Glutamatergic neuron (in vitro differentiated cells): ENCODE measurements at regions not wholly inside any gene's neighbourhood (a gene's known extent, or its start where the extent isn't known, plus 50 kb on each side); places are given as distances from the start of the nearest gene placed in this dataset.

Source experiments
- DNase-seq: peaks from one replicate; pipeline ENCODE4 v3.0.0; 2022
- H3K27ac Mint-ChIP-seq: one replicate; pipeline ENCODE4 v1.8.0; 2020; ENCODE audit warnings: mild to moderate bottlenecking, mixed read lengths, inconsistent platforms; ENCODE audit not compliant: unreplicated experiment
- H3K27me3 Mint-ChIP-seq: one replicate; pipeline ENCODE4 v1.8.0; 2020; ENCODE audit warnings: mild to moderate bottlenecking, moderate library complexity, mixed read lengths, inconsistent platforms; ENCODE audit not compliant: unreplicated experiment
- H3K36me3 Mint-ChIP-seq: one replicate; pipeline ENCODE4 v1.8.0; 2020; ENCODE audit warnings: mild to moderate bottlenecking, mixed read lengths, inconsistent platforms; ENCODE audit not compliant: unreplicated experiment
- H3K4me1 Mint-ChIP-seq: one replicate; pipeline ENCODE4 v1.8.0; 2020; ENCODE audit warnings: mild to moderate bottlenecking, low read depth, mixed read lengths, inconsistent platforms; ENCODE audit not compliant: unreplicated experiment
- H3K4me3 Mint-ChIP-seq: one replicate; pipeline ENCODE4 v1.8.0; 2020; ENCODE audit warnings: mild to moderate bottlenecking, mixed read lengths, inconsistent platforms; ENCODE audit not compliant: unreplicated experiment
- H3K9me3 Mint-ChIP-seq: one replicate; pipeline ENCODE4 v1.8.0; 2020; ENCODE audit warnings: mild to moderate bottlenecking, moderate library complexity, mixed read lengths, inconsistent platforms; ENCODE audit not compliant: unreplicated experiment
- TF ChIP-seq, protein P1 (sequence below): fragments of 200-600 bp; sonication (generic); IDR thresholded peaks from one replicate; pipeline ENCODE4 v1.5.0; 2021; ENCODE audit not compliant: partially characterized antibody, unreplicated experiment

DNA sequence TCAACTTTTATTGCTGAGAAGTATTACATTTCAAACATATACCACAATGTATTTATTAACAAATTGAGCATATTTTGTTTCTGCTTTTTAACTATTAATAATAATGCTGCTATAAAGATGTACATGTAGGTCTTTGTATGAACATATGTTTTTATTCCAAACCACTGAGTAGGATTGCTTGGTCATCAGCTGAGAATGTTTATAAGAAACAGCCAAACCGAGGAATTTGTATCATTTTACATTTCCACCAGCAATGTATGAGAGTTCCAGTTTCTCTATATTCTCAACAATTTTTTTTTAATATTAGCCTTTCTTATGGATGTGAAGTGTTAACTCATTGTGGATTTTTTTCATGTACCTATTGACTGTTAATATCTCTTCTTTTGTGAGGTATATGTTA, 119.5 kb upstream of the MDFIC2 start:
- no peaks in the 10 kb centered on the region for H3K9me3 Mint-ChIP-seq
- no peak for DNase-seq
- no peaks in the 10 kb centered on the region for H3K36me3 Mint-ChIP-seq
- no peak overlapping the region for H3K4me3 Mint-ChIP-seq
- no peak overlapping the region for H3K27ac Mint-ChIP-seq
- H3K27me3 Mint-ChIP-seq, result no peaks in the 10 kb centered on the region
- no peaks in the 10 kb centered on the region for H3K4me1 Mint-ChIP-seq
- TF ChIP-seq, protein P1, sequence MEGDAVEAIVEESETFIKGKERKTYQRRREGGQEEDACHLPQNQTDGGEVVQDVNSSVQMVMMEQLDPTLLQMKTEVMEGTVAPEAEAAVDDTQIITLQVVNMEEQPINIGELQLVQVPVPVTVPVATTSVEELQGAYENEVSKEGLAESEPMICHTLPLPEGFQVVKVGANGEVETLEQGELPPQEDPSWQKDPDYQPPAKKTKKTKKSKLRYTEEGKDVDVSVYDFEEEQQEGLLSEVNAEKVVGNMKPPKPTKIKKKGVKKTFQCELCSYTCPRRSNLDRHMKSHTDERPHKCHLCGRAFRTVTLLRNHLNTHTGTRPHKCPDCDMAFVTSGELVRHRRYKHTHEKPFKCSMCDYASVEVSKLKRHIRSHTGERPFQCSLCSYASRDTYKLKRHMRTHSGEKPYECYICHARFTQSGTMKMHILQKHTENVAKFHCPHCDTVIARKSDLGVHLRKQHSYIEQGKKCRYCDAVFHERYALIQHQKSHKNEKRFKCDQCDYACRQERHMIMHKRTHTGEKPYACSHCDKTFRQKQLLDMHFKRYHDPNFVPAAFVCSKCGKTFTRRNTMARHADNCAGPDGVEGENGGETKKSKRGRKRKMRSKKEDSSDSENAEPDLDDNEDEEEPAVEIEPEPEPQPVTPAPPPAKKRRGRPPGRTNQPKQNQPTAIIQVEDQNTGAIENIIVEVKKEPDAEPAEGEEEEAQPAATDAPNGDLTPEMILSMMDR, result no peak

DNA sequence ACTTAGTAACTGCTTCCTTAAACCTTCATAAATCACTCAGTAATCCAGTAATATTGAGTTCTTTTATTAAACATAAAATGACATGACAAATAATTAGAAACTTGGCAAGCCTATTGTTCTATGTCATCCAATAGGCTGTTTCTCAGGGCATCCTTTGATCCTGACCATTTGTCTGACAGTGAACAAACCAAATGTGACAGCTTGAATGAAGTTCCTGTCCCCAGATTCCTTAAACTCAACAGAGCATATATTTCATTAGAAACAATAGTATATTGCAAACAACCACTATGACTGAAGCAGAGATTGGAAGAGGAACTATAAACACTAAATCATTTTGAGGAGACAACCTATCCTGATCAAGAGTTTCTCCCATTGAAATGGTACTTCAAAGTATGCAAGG, 113.6 kb upstream of the MDFIC2 start:
- DNase-seq, result no peak
- Mint-ChIP-seq H3K4me3 (no peak overlapping the region), H3K27me3 (no peaks in the 10 kb centered on the region), H3K36me3 (no peaks in the 10 kb centered on the region), H3K4me1 (no peaks in the 10 kb centered on the region), H3K27ac (no peak overlapping the region), H3K9me3 (no peaks in the 10 kb centered on the region)
- TF ChIP-seq, protein P1, result no peak

DNA sequence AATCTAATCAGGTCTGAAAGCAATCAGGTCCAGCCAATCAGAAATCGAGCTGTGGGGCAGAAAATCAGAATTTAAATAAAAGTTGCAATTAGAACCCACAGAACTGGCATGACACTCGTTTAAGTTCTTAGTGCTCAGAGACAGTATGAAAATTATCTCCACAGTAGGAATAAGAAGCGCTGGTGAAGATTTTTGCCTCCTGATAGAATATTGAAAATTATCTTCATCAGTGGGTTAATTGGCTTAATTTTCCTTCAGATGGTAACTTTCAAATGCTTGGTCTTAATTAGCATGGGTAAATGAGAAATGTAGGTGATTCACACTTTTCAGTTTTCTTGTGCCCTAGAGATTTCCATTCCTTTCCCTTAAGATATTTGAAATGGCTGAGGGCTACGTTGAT, 109.1 kb upstream of the MDFIC2 start:
- no peaks in the 10 kb centered on the region for H3K27me3 Mint-ChIP-seq
- H3K4me1 Mint-ChIP-seq, result no peaks in the 10 kb centered on the region
- no peak for DNase-seq
- TF ChIP-seq, protein P1, result no peak
- H3K9me3 Mint-ChIP-seq, result peaks cover 1% of the 10 kb centered on the region
- H3K27ac Mint-ChIP-seq, result no peak overlapping the region
- H3K36me3 Mint-ChIP-seq, result peaks cover 5% of the 10 kb centered on the region
- no peak overlapping the region for H3K4me3 Mint-ChIP-seq

- TF ChIP-seq, protein P1, result no peak
- H3K4me3 Mint-ChIP-seq, result no peak overlapping the region
- peaks cover 6% of the 10 kb centered on the region for H3K9me3 Mint-ChIP-seq
- H3K27ac Mint-ChIP-seq, result no peak overlapping the region
- no peaks in the 10 kb centered on the region for H3K4me1 Mint-ChIP-seq
- no peaks in the 10 kb centered on the region for H3K27me3 Mint-ChIP-seq
- no peak for DNase-seq
- peaks cover 5% of the 10 kb centered on the region for H3K36me3 Mint-ChIP-seq
These were observed 96.6 kb upstream of the MDFIC2 start for GRCh38 chr3:70409018-70409417.

DNA sequence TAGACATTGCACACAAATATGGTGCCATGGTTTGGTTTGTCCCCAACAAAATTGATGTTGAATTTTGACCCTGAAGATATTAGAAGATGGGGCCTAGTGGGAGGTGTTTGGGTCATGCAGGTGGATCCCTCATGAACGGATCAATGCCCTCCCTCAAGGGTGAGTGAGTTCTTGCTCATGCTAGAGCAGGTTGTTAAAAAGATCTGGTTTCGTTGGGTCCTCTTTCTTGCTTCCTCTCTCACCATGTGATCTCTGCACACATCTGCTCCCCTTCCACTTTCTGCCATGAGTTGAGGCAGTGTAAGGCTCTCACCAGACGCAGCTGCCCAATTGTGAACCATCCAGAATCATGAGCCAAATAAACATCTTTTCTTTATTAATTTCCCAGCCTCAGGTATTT, 87.8 kb upstream of the MDFIC2 start:
- TF ChIP-seq, protein P1, result no peak
- no peak for DNase-seq
- no peaks in the 10 kb centered on the region for H3K36me3 Mint-ChIP-seq
- H3K4me3 Mint-ChIP-seq, result no peak overlapping the region
- H3K4me1 Mint-ChIP-seq, result no peaks in the 10 kb centered on the region
- H3K27me3 Mint-ChIP-seq, result no peaks in the 10 kb centered on the region
- no peak overlapping the region for H3K27ac Mint-ChIP-seq
- H3K9me3 Mint-ChIP-seq, result no peaks in the 10 kb centered on the region
